H1 (cell line): ENCODE measurements at regions not wholly inside any gene's neighbourhood (a gene's known extent, or its start where the extent isn't known, plus 50 kb on each side); places are given as distances from the start of the nearest gene placed in this dataset.

Experiments used
- CTCF ChIA-PET: fragments of 300-600 bp; sonication (Branson Sonifier 250); formaldehyde crosslinking; loops from one replicate; lab custom pipeline; 2021; ENCODE audit not compliant: partially characterized antibody; lab: Charles Lee
- POLR2A ChIA-PET: fragments of 300-600 bp; sonication (Branson Sonifier 250); formaldehyde crosslinking; loops from one replicate; lab custom pipeline; 2021; ENCODE audit warnings: inconsistent platforms; ENCODE audit not compliant: partially characterized antibody; lab: Charles Lee
- DNase-seq, 2 experiments: peaks; one replicate each; pipeline versions ENCODE4 v3.0.0 to v3.0.0-alpha.2; 2010 to 2022; ENCODE audit warnings: low spot score in 2 of 2, low read depth in 1 of 2, mixed read lengths in 1 of 2
- FAIRE-seq: peaks from 2 replicates; lab custom pipeline; 2011; peaks lifted over from hg19 to GRCh38; lab: Jason Lieb, UNC
- H2AFZ ChIP-seq: 2 replicates; pipeline ENCODE4 v1.8.1; 2012; ENCODE audit warnings: low read length, inconsistent platforms
- H2AK5ac ChIP-seq: 2 replicates; pipeline ENCODE4 v1.6.1; 2013; ENCODE audit warnings: low read depth, low read length
- H2BK120ac ChIP-seq: replicated peaks from 2 replicates; pipeline ENCODE3; 2013; ENCODE audit warnings: low read depth, low read length, inconsistent platforms
- H2BK12ac ChIP-seq: 2 replicates; pipeline ENCODE4 v1.6.1; 2013; ENCODE audit warnings: low read depth, low read length
- H2BK15ac ChIP-seq: 2 replicates; pipeline ENCODE4 v1.6.1; 2013; ENCODE audit warnings: low read length
- H2BK20ac ChIP-seq: 2 replicates; pipeline ENCODE4 v1.6.1; 2013; ENCODE audit warnings: low read length
- H2BK5ac ChIP-seq: 2 replicates; pipeline ENCODE4 v1.6.1; 2013; ENCODE audit warnings: low read depth, low read length
- H3K14ac ChIP-seq: 2 replicates; pipeline ENCODE4 v1.6.1; 2013; ENCODE audit warnings: inconsistent platforms; ENCODE audit not compliant: insufficient read length
- H3K18ac ChIP-seq: 2 replicates; pipeline ENCODE4 v1.6.1; 2013; ENCODE audit warnings: low read length; ENCODE audit errors: extremely low read depth
- H3K23ac ChIP-seq: 2 replicates; pipeline ENCODE4 v1.6.1; 2013; ENCODE audit warnings: inconsistent platforms; ENCODE audit not compliant: insufficient read length
- H3K23me2 ChIP-seq: 2 replicates; pipeline ENCODE4 v1.6.1; 2013; ENCODE audit warnings: low read depth, low read length
- H3K27ac ChIP-seq: 2 replicates; pipeline ENCODE4 v1.6.1; 2011; ENCODE audit warnings: low read depth, low read length, inconsistent platforms
- H3K27me3 ChIP-seq, 4 experiments: replicated peaks in 1 of 4; 1 replicate in 1 of 4; 2 replicates in 3 of 4; pipeline versions ENCODE4 v1.6.1 to v1.8.1; 2011 to 2013; ENCODE audit warnings: low read length in 3 of 4, mild to moderate bottlenecking in 3 of 4, inconsistent platforms in 2 of 4, mixed read lengths in 2 of 4, moderate library complexity in 1 of 4; ENCODE audit not compliant: control insufficient read depth in 3 of 4, insufficient read depth in 3 of 4; ENCODE audit errors: extremely low read depth in 1 of 4
- H3K36me3 ChIP-seq, 4 experiments: 2 replicates each; pipeline versions ENCODE4 v1.6.1 to v1.8.1; 2011 to 2013; ENCODE audit warnings: mild to moderate bottlenecking in 4 of 4, low read length in 3 of 4, moderate library complexity in 2 of 4, control low read depth in 1 of 4, inconsistent platforms in 1 of 4; ENCODE audit not compliant: insufficient read depth in 4 of 4, control insufficient read depth in 2 of 4
- H3K4ac ChIP-seq: replicated peaks from 2 replicates; pipeline ENCODE3; 2013; ENCODE audit warnings: low read length, low read depth, mixed read lengths, inconsistent platforms; ENCODE audit not compliant: insufficient read length
- H3K4me1 ChIP-seq, 4 experiments: replicated peaks in 1 of 4; 1 replicate in 1 of 4; 2 replicates in 3 of 4; pipeline versions ENCODE4 v1.6.1 to v1.8.1; 2011 to 2013; ENCODE audit warnings: low read length in 3 of 4, inconsistent platforms in 2 of 4, mixed read lengths in 1 of 4; ENCODE audit not compliant: insufficient read depth in 4 of 4, control insufficient read depth in 3 of 4
- H3K4me2 ChIP-seq, 2 experiments: 2 replicates each; pipeline versions ENCODE4 v1.6.1 to v1.8.1; 2011 to 2013; ENCODE audit warnings: low read depth in 2 of 2, low read length in 2 of 2, control low read depth in 1 of 2, inconsistent platforms in 1 of 2, mild to moderate bottlenecking in 1 of 2; ENCODE audit not compliant: insufficient read depth in 1 of 2
- H3K4me3 ChIP-seq, 4 experiments: fragments of 200-600, 300-600 bp in 1 of 4; sonication (generic), shearing (Covaris generic), sonication (Bioruptor Twin) in 1 of 4; 2 replicates each; pipeline versions ENCODE4 v1.5.1 to v1.8.1; 2011 to 2016; ENCODE audit warnings: low read length in 4 of 4, low read depth in 3 of 4, control low read depth in 2 of 4, inconsistent platforms in 2 of 4, mild to moderate bottlenecking in 2 of 4, mixed read lengths in 1 of 4, moderate library complexity in 1 of 4; ENCODE audit not compliant: insufficient read depth in 2 of 4; ENCODE audit errors: extremely low read depth in 1 of 4
- H3K56ac ChIP-seq: replicated peaks from 2 replicates; pipeline ENCODE3; 2013; ENCODE audit warnings: low read depth, mild to moderate bottlenecking, mixed read lengths, low read length, inconsistent platforms; ENCODE audit not compliant: insufficient read length
- H3K79me1 ChIP-seq: 2 replicates; pipeline ENCODE4 v1.6.1; 2013; ENCODE audit warnings: low read depth, low read length, control low read depth
- H3K79me2 ChIP-seq, 2 experiments: 2 replicates each; pipeline versions ENCODE4 v1.6.1 to v1.8.1; 2012 to 2013; ENCODE audit warnings: low read length in 2 of 2, mild to moderate bottlenecking in 2 of 2, inconsistent platforms in 1 of 2; ENCODE audit not compliant: insufficient read depth in 2 of 2, control insufficient read depth in 1 of 2
- H3K9ac ChIP-seq, 4 experiments: replicated peaks in 1 of 4; 1 replicate in 1 of 4; 2 replicates in 3 of 4; pipeline versions ENCODE4 v1.6.1 to v1.8.1; 2011 to 2013; ENCODE audit warnings: low read depth in 3 of 4, low read length in 3 of 4, control low read depth in 2 of 4, mild to moderate bottlenecking in 2 of 4, moderate library complexity in 2 of 4, inconsistent platforms in 1 of 4; ENCODE audit errors: extremely low read depth in 1 of 4
- H3K9me3 ChIP-seq, 2 experiments: 2 replicates each; pipeline versions ENCODE4 v1.6.1 to v1.8.1; 2012 to 2013; ENCODE audit warnings: mild to moderate bottlenecking in 2 of 2, moderate library complexity in 2 of 2, control low read depth in 1 of 2, inconsistent platforms in 1 of 2, low read depth in 1 of 2, low read length in 1 of 2, mixed read lengths in 1 of 2; ENCODE audit not compliant: insufficient read depth in 2 of 2
- H4K20me1 ChIP-seq, 2 experiments: replicated peaks in 1 of 2; 2 replicates each; pipeline versions ENCODE3 to v1.8.1; 2011 to 2013; ENCODE audit warnings: inconsistent platforms in 2 of 2, low read length in 2 of 2, mild to moderate bottlenecking in 1 of 2; ENCODE audit not compliant: insufficient read depth in 2 of 2, control insufficient read depth in 1 of 2
- H4K5ac ChIP-seq: 2 replicates; pipeline ENCODE4 v1.6.1; 2013; ENCODE audit warnings: low read length, low read depth, mixed read lengths, inconsistent platforms; ENCODE audit not compliant: insufficient read length
- H4K8ac ChIP-seq: 2 replicates; pipeline ENCODE4 v1.8.0; 2013; ENCODE audit warnings: mild to moderate bottlenecking, moderate library complexity, low read length, inconsistent platforms; ENCODE audit not compliant: insufficient read depth; ENCODE audit errors: extremely low read depth
- H4K91ac ChIP-seq: replicated peaks from 2 replicates; pipeline ENCODE3; 2013; ENCODE audit warnings: low read length, mixed read lengths, inconsistent platforms; ENCODE audit not compliant: insufficient read length
- BACH1 ChIP-seq: IDR thresholded peaks from 2 replicates; pipeline ENCODE4 v1.6.1; 2012; ENCODE audit warnings: low read length, improper control_type of control experiment
- BCL11A ChIP-seq, 2 experiments: IDR thresholded peaks; one replicate each; pipeline ENCODE4 v1.6.1; 2011; ENCODE audit warnings: low read depth in 2 of 2, low read length in 2 of 2, mild to moderate bottlenecking in 2 of 2
- BRCA1 ChIP-seq: IDR thresholded peaks from 2 replicates; pipeline ENCODE4 v1.6.1; 2012; ENCODE audit warnings: low read depth, low read length, improper control_type of control experiment
- EGR1 ChIP-seq: IDR thresholded peaks from 2 replicates; pipeline ENCODE4 v1.6.1; 2011; ENCODE audit warnings: low read depth, low read length, borderline replicate concordance
- EZH2 ChIP-seq: fragments of 200-600 bp; sonication (generic); IDR thresholded peaks from 2 replicates; pipeline ENCODE4 v1.7.1; 2012; ENCODE audit warnings: low read depth, mild to moderate bottlenecking, moderate library complexity, low read length, inconsistent platforms; ENCODE audit not compliant: severe bottlenecking
- GTF2F1 ChIP-seq: IDR thresholded peaks from 2 replicates; pipeline ENCODE4 v1.6.1; 2012; ENCODE audit warnings: low read depth, low read length, improper control_type of control experiment, borderline replicate concordance
- JUN ChIP-seq: IDR thresholded peaks from 2 replicates; pipeline ENCODE4 v1.6.1; 2011; ENCODE audit warnings: low read depth, mild to moderate bottlenecking, improper control_type of control experiment, low read length
- JUND ChIP-seq: IDR thresholded peaks from 2 replicates; pipeline ENCODE4 v1.6.1; 2011; ENCODE audit warnings: mild to moderate bottlenecking, improper control_type of control experiment, low read length
- SAP30 ChIP-seq: fragments of 300-600 bp; sonication (generic); IDR thresholded peaks from 2 replicates; pipeline ENCODE4 v1.7.1; 2012; ENCODE audit warnings: low read length, moderate library complexity, mild to moderate bottlenecking, inconsistent platforms; ENCODE audit not compliant: insufficient read depth, insufficient replicate concordance
- SP4 ChIP-seq: IDR thresholded peaks from 2 replicates; pipeline ENCODE4 v1.6.1; 2012; ENCODE audit warnings: low read length, inconsistent platforms
- SRF ChIP-seq: IDR thresholded peaks from 2 replicates; pipeline ENCODE4 v1.6.1; 2011; ENCODE audit warnings: mild to moderate bottlenecking, low read depth, low read length, moderate library complexity
- TCF12 ChIP-seq: IDR thresholded peaks from 2 replicates; pipeline ENCODE4 v1.6.1; 2011; ENCODE audit warnings: low read depth, mild to moderate bottlenecking, low read length
- USF2 ChIP-seq: IDR thresholded peaks from 2 replicates; pipeline ENCODE4 v1.6.1; 2011; ENCODE audit warnings: low read length, improper control_type of control experiment
- WGBS, 2 experiments: shearing (Covaris generic) in 1 of 2; methylation state at CpG; one replicate each; pipeline versions ENCODE4 v1.1.6 to v1.1.7; 2013 to 2015; ENCODE audit warnings: low lambda C conversion rate in 2 of 2, mixed read lengths in 2 of 2, inconsistent platforms in 1 of 2, low coverage in 1 of 2, missing lambda C conversion rate in 1 of 2; ENCODE audit not compliant: insufficient replicate concordance in 2 of 2, insufficient coverage in 1 of 2, insufficient read length in 1 of 2; ENCODE audit errors: extremely low coverage in 1 of 2, missing lambda C conversion rate in 1 of 2; 5-methylcytosine and 5-hydroxymethylcytosine counted together
- TF ChIP-seq, protein P1 (sequence below): IDR thresholded peaks from 2 replicates; pipeline ENCODE4 v1.6.1; 2012; ENCODE audit warnings: inconsistent platforms

GRCh38 chr10:44820094-44820493 is 91.0 kb upstream of the TMEM72 start:
- Histone ChIP-seq H3K4me2 (no peak overlapping the region), H2BK20ac (no peak overlapping the region), H2BK5ac (no peak overlapping the region), H2BK15ac (no peak overlapping the region), H2BK120ac (no peak overlapping the region), H3K56ac (no peak overlapping the region), H3K79me1 (no peaks in the 10 kb centered on the region), H4K8ac (no peak overlapping the region), H3K18ac (no peak overlapping the region), H2AK5ac (no peak overlapping the region), H2AFZ (no peak overlapping the region), H2BK12ac (no peak overlapping the region), H3K4me1 (no peaks in the 10 kb centered on the region; a peak in 1 of 7 replicates), H3K9ac (no peak overlapping the region), H3K23me2 (no peaks in the 10 kb centered on the region), H3K79me2 (no peaks in the 10 kb centered on the region), H3K27ac (no peak overlapping the region), H3K14ac (no peak overlapping the region), H3K9me3 (no peaks in the 10 kb centered on the region; a peak in 1 of 4 replicates), H3K36me3 (no peaks in the 10 kb centered on the region), H4K5ac (no peak overlapping the region), H3K23ac (no peak overlapping the region), H3K4me3 (no peak overlapping the region), H3K27me3 (no peaks in the 10 kb centered on the region), H4K91ac (no peak overlapping the region), H4K20me1 (no peaks in the 10 kb centered on the region), H3K4ac (no peak overlapping the region)
- POLR2A ChIA-PET = no interaction called here
- no peak for DNase-seq
- FAIRE-seq = no peak
- WGBS, 2 experiments = 93 to 100% methylated on average over 2 to 3 of the region's 3 CpGs
- CTCF ChIA-PET = interaction anchor here (0.6 kb wide), 1 partner anchor 226 kb away, joined by 3 read pairs; no protein-coding TSS in a partner anchor
- TF ChIP-seq TCF12 (no peak), BCL11A (IDR thresholded peaks at IDR 0.05; ENCODE audit: low read depth in 2 of 2, low read length in 2 of 2) (no peak), JUN (no peak), BRCA1 (no peak), BACH1 (no peak), SRF (no peak), EGR1 (no peak), GTF2F1 (no peak), EZH2 (no peak), JUND (no peak), SAP30 (no peak), USF2 (no peak), SP4 (no peak)
- TF ChIP-seq, protein P1, sequence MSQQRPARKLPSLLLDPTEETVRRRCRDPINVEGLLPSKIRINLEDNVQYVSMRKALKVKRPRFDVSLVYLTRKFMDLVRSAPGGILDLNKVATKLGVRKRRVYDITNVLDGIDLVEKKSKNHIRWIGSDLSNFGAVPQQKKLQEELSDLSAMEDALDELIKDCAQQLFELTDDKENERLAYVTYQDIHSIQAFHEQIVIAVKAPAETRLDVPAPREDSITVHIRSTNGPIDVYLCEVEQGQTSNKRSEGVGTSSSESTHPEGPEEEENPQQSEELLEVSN = no peak
